MM.1S (cell line): ENCODE measurements at regions not wholly inside any gene's neighbourhood (a gene's known extent, or its start where the extent isn't known, plus 50 kb on each side); places are given as distances from the start of the nearest gene placed in this dataset.

Experiments
- DNase-seq: peaks from one replicate; pipeline ENCODE4 v3.0.0-alpha.2; 2015
- H2AFZ ChIP-seq: fragments of 300-600 bp; sonication (generic); 2 replicates; pipeline ENCODE4 v1.6.0; 2016; ENCODE audit warnings: antibody characterized with exemption, low read length
- H3F3A ChIP-seq: fragments of 300-600 bp; sonication (generic); 2 replicates; pipeline ENCODE4 v1.6.1; 2016; ENCODE audit warnings: mild to moderate bottlenecking, antibody characterized with exemption, low read length, moderate library complexity, mixed read lengths; ENCODE audit not compliant: insufficient read depth
- H3K27ac ChIP-seq: fragments of 300-600 bp; sonication (generic); 2 replicates; pipeline ENCODE4 v1.5.1; 2016; ENCODE audit warnings: mild to moderate bottlenecking, low read length
- H3K27me3 ChIP-seq: fragments of 300-600 bp; sonication (generic); replicated peaks from 2 replicates; pipeline ENCODE4 v1.6.0; 2016; ENCODE audit warnings: low read length; ENCODE audit not compliant: insufficient read depth
- H3K36me3 ChIP-seq: fragments of 300-600 bp; sonication (generic); replicated peaks from 2 replicates; pipeline ENCODE4 v1.6.1; 2016; ENCODE audit warnings: mild to moderate bottlenecking, low read length, mixed read lengths; ENCODE audit not compliant: insufficient read depth
- H3K4me1 ChIP-seq: fragments of 300-600 bp; sonication (generic); 2 replicates; pipeline ENCODE4 v1.6.1; 2016; ENCODE audit warnings: low read length, mixed read lengths
- H3K4me2 ChIP-seq: fragments of 300-600 bp; sonication (generic); 2 replicates; pipeline ENCODE4 v1.6.0; 2016; ENCODE audit warnings: low read depth, low read length
- H3K4me3 ChIP-seq: fragments of 300-600 bp; sonication (generic); 2 replicates; pipeline ENCODE4 v1.5.1; 2016; ENCODE audit warnings: low read length, mixed read lengths
- H3K79me2 ChIP-seq: fragments of 300-600 bp; sonication (generic); 2 replicates; pipeline ENCODE4 v1.6.1; 2016; ENCODE audit warnings: mixed run types, low read length, mixed read lengths
- H3K9ac ChIP-seq: fragments of 300-600 bp; sonication (generic); 2 replicates; pipeline ENCODE4 v1.6.1; 2016; ENCODE audit warnings: low read length, mixed read lengths
- H3K9me2 ChIP-seq: fragments of 300-600 bp; sonication (generic); replicated peaks from 2 replicates; pipeline ENCODE4 v1.6.1; 2016; ENCODE audit warnings: mild to moderate bottlenecking, low read length, mixed read lengths; ENCODE audit not compliant: insufficient read depth
- H3K9me3 ChIP-seq: fragments of 300-600 bp; sonication (generic); replicated peaks from 2 replicates; pipeline ENCODE4 v1.6.1; 2016; ENCODE audit warnings: mild to moderate bottlenecking, low read length, mixed read lengths; ENCODE audit not compliant: insufficient read depth
- H4K20me1 ChIP-seq: fragments of 300-600 bp; sonication (generic); 2 replicates; pipeline ENCODE4 v1.6.1; 2016; ENCODE audit warnings: mild to moderate bottlenecking, low read length, moderate library complexity, mixed read lengths; ENCODE audit not compliant: insufficient read depth
- CTCF ChIP-seq: fragments of 300-600 bp; sonication (generic); IDR thresholded peaks from 2 replicates; pipeline ENCODE4 v1.5.1; 2016; ENCODE audit warnings: antibody characterized with exemption, low read length, mixed read lengths
- EZH2 ChIP-seq: fragments of 300-600 bp; sonication (generic); optimal IDR thresholded peaks from 2 replicates; pipeline ENCODE3; 2017; ENCODE audit warnings: low read depth, mild to moderate bottlenecking, antibody characterized with exemption, low read length, mixed read lengths
- EZH2phosphoT487 ChIP-seq: fragments of 300-600 bp; sonication (generic); IDR thresholded peaks from 2 replicates; pipeline ENCODE4 v1.6.1; 2018; ENCODE audit warnings: antibody characterized with exemption, low read length

- Histone ChIP-seq H3F3A (no peaks in the 10 kb centered on the region), H3K27ac (no peak overlapping the region), H3K27me3 (no peaks in the 10 kb centered on the region), H3K79me2 (no peaks in the 10 kb centered on the region), H3K4me2 (no peak overlapping the region), H3K4me1 (no peaks in the 10 kb centered on the region), H3K9me2 (no peaks in the 10 kb centered on the region), H3K9me3 (no peaks in the 10 kb centered on the region), H3K4me3 (no peak overlapping the region), H4K20me1 (no peaks in the 10 kb centered on the region), H2AFZ (no peak overlapping the region), H3K9ac (no peak overlapping the region), H3K36me3 (no peaks in the 10 kb centered on the region)
- no peak for DNase-seq
- TF ChIP-seq EZH2 (no peak), EZH2phosphoT487 (no peak), CTCF (no peak)
Measured at GRCh38 chr3:26437678-26438077, 184.9 kb upstream of the LRRC3B start.

GRCh38 chr3:26438325-26438940, 184.1 kb upstream of the LRRC3B start:
- Histone ChIP-seq H3K9ac (no peak overlapping the region), H3K79me2 (no peaks in the 10 kb centered on the region), H3F3A (no peaks in the 10 kb centered on the region), H3K4me3 (no peak overlapping the region), H2AFZ (no peak overlapping the region), H3K27ac (no peak overlapping the region), H3K27me3 (no peaks in the 10 kb centered on the region), H3K4me2 (no peak overlapping the region), H4K20me1 (no peaks in the 10 kb centered on the region), H3K4me1 (no peaks in the 10 kb centered on the region), H3K36me3 (no peaks in the 10 kb centered on the region), H3K9me2 (no peaks in the 10 kb centered on the region), H3K9me3 (no peaks in the 10 kb centered on the region)
- no peak for DNase-seq
- TF ChIP-seq EZH2 (no peak), CTCF (no peak)

GRCh38 chr3:26438981-26439884, 183.3 kb upstream of the LRRC3B start:
- Histone ChIP-seq H3K27me3 (no peaks in the 10 kb centered on the region), H3K27ac (no peak overlapping the region), H3F3A (no peaks in the 10 kb centered on the region), H2AFZ (no peak overlapping the region), H3K9ac (no peak overlapping the region), H3K4me1 (no peaks in the 10 kb centered on the region), H3K79me2 (no peaks in the 10 kb centered on the region), H3K9me3 (no peaks in the 10 kb centered on the region), H3K4me3 (no peak overlapping the region), H3K9me2 (no peaks in the 10 kb centered on the region), H4K20me1 (no peaks in the 10 kb centered on the region), H3K36me3 (no peaks in the 10 kb centered on the region), H3K4me2 (no peak overlapping the region)
- TF ChIP-seq EZH2phosphoT487 (no peak), EZH2 (no peak), CTCF (no peak)
- no peak for DNase-seq
